Heart left ventricle (tissue), 13 donors: ENCODE measurements at regions not wholly inside any gene's neighbourhood (a gene's known extent, or its start where the extent isn't known, plus 50 kb on each side); places are given as distances from the start of the nearest gene placed in this dataset.
"Not testable (repeated sequence)": the region's sequence is repeated elsewhere in the genome, so short reads cannot be mapped to it uniquely, and the experiment has no call there.

Experiments used
- POLR2A ChIP-seq, 2 donors: fragments of 450-650 bp; IDR thresholded peaks; one replicate each; pipeline ENCODE4 v1.6.1; 2017; ENCODE audit warnings: antibody characterized with exemption in 2 of 2, mild to moderate bottlenecking in 2 of 2, moderate library complexity in 2 of 2
- TF ChIP-seq, protein P1 (sequence below), 12 donors: fragments of 200-600 bp; sonication (generic) in 4 of 12; IDR thresholded peaks; one replicate each; pipeline versions ENCODE4 v1.5.0 to v1.8.0; 2018 to 2022; ENCODE audit warnings: antibody characterized with exemption in 12 of 12, mild to moderate bottlenecking in 5 of 12
- donor health status: ischemic (EF 13 %, LVEDD 7.1; RV severe dilation, severe dysfunction).
- donor health status: DM: no; HTN: yes; CAD: no.
- donor health status: DM: no; HTN: no; CAD: no.
- donor health status: ischemic (EF 25% LVEDD 6.9; RV normal size, moderate dysfunction).
- donor health status: ischemic (EF 25% LVEDD 5.7; RV mildly dilated, moderate dysfunction).
- donor health status: ischemic (EF 35%, LVEDD 5.7; RV mildly dilated, moderate dysfunction).
- donor health status: nonischemic (EF 11% LVEDD 7.7; RV severe dilation, severe dysfunction).
- donor health status: DM: yes; HTN: yes; CAD: no.
- donor health status: PGD.
- donor health status: ischemic (EF 29% LVEDD 5.4; RV normal size, mild dysfunction).
- donor health status: nonischemic (EF 23%, LVEDD 6.1; RV moderate dilation, normal function).

- TF ChIP-seq, protein P1, sequence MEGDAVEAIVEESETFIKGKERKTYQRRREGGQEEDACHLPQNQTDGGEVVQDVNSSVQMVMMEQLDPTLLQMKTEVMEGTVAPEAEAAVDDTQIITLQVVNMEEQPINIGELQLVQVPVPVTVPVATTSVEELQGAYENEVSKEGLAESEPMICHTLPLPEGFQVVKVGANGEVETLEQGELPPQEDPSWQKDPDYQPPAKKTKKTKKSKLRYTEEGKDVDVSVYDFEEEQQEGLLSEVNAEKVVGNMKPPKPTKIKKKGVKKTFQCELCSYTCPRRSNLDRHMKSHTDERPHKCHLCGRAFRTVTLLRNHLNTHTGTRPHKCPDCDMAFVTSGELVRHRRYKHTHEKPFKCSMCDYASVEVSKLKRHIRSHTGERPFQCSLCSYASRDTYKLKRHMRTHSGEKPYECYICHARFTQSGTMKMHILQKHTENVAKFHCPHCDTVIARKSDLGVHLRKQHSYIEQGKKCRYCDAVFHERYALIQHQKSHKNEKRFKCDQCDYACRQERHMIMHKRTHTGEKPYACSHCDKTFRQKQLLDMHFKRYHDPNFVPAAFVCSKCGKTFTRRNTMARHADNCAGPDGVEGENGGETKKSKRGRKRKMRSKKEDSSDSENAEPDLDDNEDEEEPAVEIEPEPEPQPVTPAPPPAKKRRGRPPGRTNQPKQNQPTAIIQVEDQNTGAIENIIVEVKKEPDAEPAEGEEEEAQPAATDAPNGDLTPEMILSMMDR (IDR thresholded peaks at IDR 0.05), result not testable (repeated sequence)
- TF ChIP-seq POLR2A (IDR thresholded peaks at IDR 0.05), result not testable (repeated sequence)
Measured at GRCh38 chr9:42443414-42443813, 260.0 kb downstream of the SPATA31A6 start.
